Naive thymus-derived CD4-positive, alpha-beta T cell (primary cell): ENCODE measurements at regions not wholly inside any gene's neighbourhood (a gene's known extent, or its start where the extent isn't known, plus 50 kb on each side); places are given as distances from the start of the nearest gene placed in this dataset.

Experiments
- ATAC-seq: fragments of 150-1000 bp; cut with Tn5 transposase; 2 replicates; pipeline ENCODE4 v1.10.0; 2021; ENCODE audit warnings: mild to moderate bottlenecking, moderate library complexity
- CTCF ChIA-PET: fragments of 350-600 bp; sonication (Branson Sonifier 250); formaldehyde crosslinking; loops from one replicate; lab custom pipeline; 2021; ENCODE audit warnings: antibody characterized with exemption; lab: Charles Lee
- POLR2A ChIA-PET: fragments of 350-600 bp; sonication (Branson Sonifier 250); formaldehyde crosslinking; loops from one replicate; lab custom pipeline; 2021; ENCODE audit warnings: antibody characterized with exemption, inconsistent platforms; lab: Charles Lee
- DNase-seq, 9 donors: peaks; one replicate each; pipeline versions ENCODE4 v3.0.0 to v3.0.0-alpha.2; 2020 to 2022; ENCODE audit warnings: mixed read lengths in 1 of 9
- H3K27ac ChIP-seq: one replicate; pipeline ENCODE4 v1.7.0; 2013; ENCODE audit warnings: mild to moderate bottlenecking, low read depth, low read length, moderate library complexity
- H3K27me3 ChIP-seq, 2 donors: one replicate each; pipeline ENCODE4 v1.7.0; 2013; ENCODE audit warnings: low read length in 2 of 2, mild to moderate bottlenecking in 2 of 2, moderate library complexity in 2 of 2; ENCODE audit not compliant: control insufficient read depth in 2 of 2, insufficient read depth in 2 of 2
- H3K36me3 ChIP-seq, 3 experiments: 1 replicate in 2 of 3; 2 replicates in 1 of 3; pipeline ENCODE4 v1.7.0; 2013; ENCODE audit warnings: low read length in 3 of 3, mild to moderate bottlenecking in 3 of 3, moderate library complexity in 1 of 3; ENCODE audit not compliant: insufficient read depth in 3 of 3, control insufficient read depth in 2 of 3
- H3K4me1 ChIP-seq, 2 donors: one replicate each; pipeline ENCODE4 v1.7.0; 2013; ENCODE audit warnings: low read length in 2 of 2, mild to moderate bottlenecking in 2 of 2, moderate library complexity in 1 of 2; ENCODE audit not compliant: control insufficient read depth in 2 of 2, insufficient read depth in 2 of 2
- H3K4me3 ChIP-seq: 2 replicates; pipeline ENCODE4 v1.7.0; 2013; ENCODE audit warnings: mild to moderate bottlenecking, low read length
- H3K9me3 ChIP-seq, 3 experiments: 1 replicate in 2 of 3; 2 replicates in 1 of 3; pipeline ENCODE4 v1.7.0; 2013; ENCODE audit warnings: low read length in 3 of 3; ENCODE audit not compliant: control insufficient read depth in 2 of 3
- H3K27ac Mint-ChIP-seq, 9 donors: one replicate each; pipeline ENCODE4 v1.8.0; 2020 to 2022; ENCODE audit warnings: mixed read lengths in 9 of 9, mild to moderate bottlenecking in 8 of 9, moderate library complexity in 5 of 9, inconsistent platforms in 2 of 9
- H3K27me3 Mint-ChIP-seq, 5 donors: one replicate each; pipeline ENCODE4 v1.8.0; 2021 to 2022; ENCODE audit warnings: mixed read lengths in 5 of 5, mild to moderate bottlenecking in 1 of 5
- H3K36me3 Mint-ChIP-seq, 5 donors: one replicate each; pipeline ENCODE4 v1.8.0; 2020 to 2022; ENCODE audit warnings: mixed read lengths in 5 of 5, mild to moderate bottlenecking in 3 of 5, inconsistent platforms in 1 of 5
- H3K4me1 Mint-ChIP-seq, 7 donors: one replicate each; pipeline ENCODE4 v1.8.0; 2020 to 2022; ENCODE audit warnings: mixed read lengths in 7 of 7, mild to moderate bottlenecking in 3 of 7, inconsistent platforms in 1 of 7
- H3K4me3 Mint-ChIP-seq, 10 donors: one replicate each; pipeline ENCODE4 v1.8.0; 2020 to 2022; ENCODE audit warnings: mild to moderate bottlenecking in 10 of 10, mixed read lengths in 10 of 10, moderate library complexity in 6 of 10, inconsistent platforms in 2 of 10
- H3K9me3 Mint-ChIP-seq, 11 donors: one replicate each; pipeline ENCODE4 v1.8.0; 2020 to 2022; ENCODE audit warnings: mixed read lengths in 11 of 11, mild to moderate bottlenecking in 4 of 11, inconsistent platforms in 1 of 11, moderate library complexity in 1 of 11
- intact Hi-C, 2 donors: fragments of 100-400 bp; cut with micrococcal nuclease; formaldehyde crosslinking; loops; one replicate each; pipeline ENCODE4 v1.15.1; 2023

DNA sequence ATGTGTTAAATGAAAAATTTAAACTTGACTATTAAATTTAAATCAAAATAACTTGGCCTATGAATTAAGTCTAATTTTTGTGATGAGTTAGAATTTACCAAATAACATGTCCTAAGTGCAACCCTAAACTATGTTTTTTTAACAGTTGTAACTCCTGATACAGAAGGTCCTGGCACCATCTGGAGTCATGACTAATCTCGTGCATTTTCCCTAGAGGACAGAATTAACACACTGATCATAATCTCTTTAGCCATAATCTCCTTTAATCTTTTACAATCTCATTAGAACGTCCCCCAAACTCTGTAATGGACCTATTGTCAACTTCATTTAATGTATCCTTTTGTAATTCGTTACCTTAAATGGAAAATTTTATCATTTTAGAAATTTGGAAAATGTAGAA is 100.6 kb downstream of the SUCNR1 start:
- POLR2A ChIA-PET = no interaction called here

GRCh38 chr3:151976211-151977050 is 103.0 kb downstream of the SUCNR1 start:
- Mint-ChIP-seq H3K9me3 (peaks cover 0 to 3% (median 0%) of the 10 kb centered on the region in 11 donors), H3K4me3 (no peak overlapping the region), H3K27me3 (peaks cover 0 to 22% (median 0%) of the 10 kb centered on the region in 5 donors), H3K4me1 (peaks cover 0 to 4% (median 0%) of the 10 kb centered on the region in 7 donors), H3K36me3 (no peaks in the 10 kb centered on the region), H3K27ac (no peak overlapping the region)
- no peak overlapping the region for H3K4me3 ChIP-seq
- intact Hi-C loops = no loop called here
- CTCF ChIA-PET = no interaction called here
- H3K9me3 ChIP-seq = no peaks in the 10 kb centered on the region
- H3K27ac ChIP-seq = no peak overlapping the region
- H3K36me3 ChIP-seq = no peaks in the 10 kb centered on the region
- H3K27me3 ChIP-seq = no peaks in the 10 kb centered on the region
- no peaks in the 10 kb centered on the region for H3K4me1 ChIP-seq
- DNase-seq = no peak
- ATAC-seq = no peak
- POLR2A ChIA-PET = no interaction called here

More for the DNA sequence above, 100.6 kb downstream of the SUCNR1 start:
- Histone ChIP-seq H3K27ac (no peak overlapping the region), H3K36me3 (no peaks in the 10 kb centered on the region), H3K27me3 (no peaks in the 10 kb centered on the region), H3K4me1 (no peaks in the 10 kb centered on the region), H3K4me3 (no peak overlapping the region), H3K9me3 (no peaks in the 10 kb centered on the region)
- H3K36me3 Mint-ChIP-seq = no peaks in the 10 kb centered on the region
- H3K27ac Mint-ChIP-seq = no peak overlapping the region
- peaks cover 0 to 4% (median 0%) of the 10 kb centered on the region in 7 donors for H3K4me1 Mint-ChIP-seq
- peaks cover 0 to 14% (median 0%) of the 10 kb centered on the region in 5 donors for H3K27me3 Mint-ChIP-seq
- no peaks in the 10 kb centered on the region for H3K9me3 Mint-ChIP-seq
- DNase-seq (no peak), ATAC-seq (no peak)
- intact Hi-C loops = no loop called here
- no peak overlapping the region for H3K4me3 Mint-ChIP-seq
- CTCF ChIA-PET = no interaction called here

GRCh38 chr3:151979906-151980305 is 106.5 kb downstream of the SUCNR1 start:
- ChIA-PET POLR2A (no interaction called here), CTCF (no interaction called here)
- no peaks in the 10 kb centered on the region for H3K36me3 ChIP-seq
- H3K27me3 Mint-ChIP-seq = peaks cover 0 to 19% (median 0%) of the 10 kb centered on the region in 5 donors
- H3K27ac Mint-ChIP-seq = no peak overlapping the region
- H3K9me3 Mint-ChIP-seq = peaks cover 0 to 9% (median 0%) of the 10 kb centered on the region in 11 donors
- H3K4me1 ChIP-seq = no peaks in the 10 kb centered on the region
- ATAC-seq (no peak), DNase-seq (no peak)
- peaks cover 0 to 4% (median 0%) of the 10 kb centered on the region in 5 donors for H3K36me3 Mint-ChIP-seq
- H3K9me3 ChIP-seq = no peaks in the 10 kb centered on the region
- no peaks in the 10 kb centered on the region for H3K27me3 ChIP-seq
- intact Hi-C loops = no loop called here
- H3K4me1 Mint-ChIP-seq = peaks cover 0 to 4% (median 0%) of the 10 kb centered on the region in 7 donors
- no peak overlapping the region for H3K27ac ChIP-seq
- H3K4me3 ChIP-seq = no peak overlapping the region
- H3K4me3 Mint-ChIP-seq = no peak overlapping the region

- Histone ChIP-seq H3K4me1 (no peaks in the 10 kb centered on the region), H3K27ac (no peak overlapping the region), H3K4me3 (no peak overlapping the region), H3K27me3 (no peaks in the 10 kb centered on the region), H3K36me3 (no peaks in the 10 kb centered on the region), H3K9me3 (no peaks in the 10 kb centered on the region)
- H3K27me3 Mint-ChIP-seq = peaks cover 0 to 18% (median 0%) of the 10 kb centered on the region in 5 donors
- H3K36me3 Mint-ChIP-seq = peaks cover 0 to 4% (median 0%) of the 10 kb centered on the region in 5 donors
- DNase-seq (no peak), ATAC-seq (no peak)
- intact Hi-C loops = no loop called here
- no peak overlapping the region for H3K4me3 Mint-ChIP-seq
- ChIA-PET CTCF (no interaction called here), POLR2A (no interaction called here)
- no peaks in the 10 kb centered on the region for H3K4me1 Mint-ChIP-seq
- H3K27ac Mint-ChIP-seq = no peak overlapping the region
- H3K9me3 Mint-ChIP-seq = peaks cover 0 to 9% (median 0%) of the 10 kb centered on the region in 11 donors
Measured at GRCh38 chr3:151983538-151983937, 110.1 kb downstream of the SUCNR1 start.

- no peak for DNase-seq
Measured at GRCh38 chr3:151985787-151986430, 112.5 kb downstream of the SUCNR1 start.

DNA sequence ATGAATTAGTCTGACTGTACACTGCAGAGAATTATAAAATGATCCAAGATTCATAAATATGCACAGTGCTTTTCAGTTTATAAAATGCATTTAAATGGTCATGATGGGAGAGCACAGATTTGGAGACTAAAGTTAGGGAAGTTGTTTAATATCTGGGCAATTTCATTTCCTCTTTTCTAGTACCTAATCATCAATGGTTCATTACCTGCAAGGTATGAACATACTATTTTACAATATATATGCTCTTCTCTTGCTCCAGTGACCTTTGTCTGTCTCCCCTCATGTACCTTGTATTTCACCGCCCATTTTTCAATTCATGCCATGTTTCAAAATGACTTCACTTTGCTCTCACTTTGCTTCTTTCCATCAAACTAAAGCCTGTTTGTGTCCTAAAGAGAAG is 114.5 kb downstream of the SUCNR1 start:
- Mint-ChIP-seq H3K27ac (no peak overlapping the region), H3K9me3 (no peaks in the 10 kb centered on the region), H3K4me3 (no peak overlapping the region), H3K4me1 (no peaks in the 10 kb centered on the region), H3K36me3 (no peaks in the 10 kb centered on the region), H3K27me3 (peaks cover 0 to 31% (median 2%) of the 10 kb centered on the region in 5 donors)
- Histone ChIP-seq H3K36me3 (no peaks in the 10 kb centered on the region), H3K4me3 (no peak overlapping the region), H3K27ac (no peak overlapping the region), H3K9me3 (no peaks in the 10 kb centered on the region), H3K4me1 (no peaks in the 10 kb centered on the region), H3K27me3 (no peaks in the 10 kb centered on the region)
- CTCF ChIA-PET = no interaction called here
- DNase-seq (no peak), ATAC-seq (no peak)
- POLR2A ChIA-PET = no interaction called here
- intact Hi-C loops = no loop called here

More at GRCh38 chr3:151985787-151986430, 112.5 kb downstream of the SUCNR1 start:
- H3K27me3 ChIP-seq = no peaks in the 10 kb centered on the region
- no peak overlapping the region for H3K4me3 ChIP-seq
- no peaks in the 10 kb centered on the region for H3K4me1 Mint-ChIP-seq
- no peak overlapping the region for H3K27ac ChIP-seq
- intact Hi-C loops = no loop called here
- H3K27me3 Mint-ChIP-seq = peaks cover 0 to 22% (median 7%) of the 10 kb centered on the region in 5 donors
- peaks cover 0 to 4% (median 0%) of the 10 kb centered on the region in 5 donors for H3K36me3 Mint-ChIP-seq
- ChIA-PET POLR2A (no interaction called here), CTCF (no interaction called here)
- no peak overlapping the region for H3K27ac Mint-ChIP-seq
- no peak for ATAC-seq
- no peak overlapping the region for H3K4me3 Mint-ChIP-seq
- peaks cover 0 to 9% (median 0%) of the 10 kb centered on the region in 11 donors for H3K9me3 Mint-ChIP-seq
- H3K4me1 ChIP-seq = no peaks in the 10 kb centered on the region
- no peaks in the 10 kb centered on the region for H3K9me3 ChIP-seq
- H3K36me3 ChIP-seq = no peaks in the 10 kb centered on the region
